GM13977 (cell line): ENCODE measurements at regions not wholly inside any gene's neighbourhood (a gene's known extent, or its start where the extent isn't known, plus 50 kb on each side); places are given as distances from the start of the nearest gene placed in this dataset.

ENCODE experiments used
- DNase-seq: peaks from one replicate; pipeline ENCODE4 v3.0.0; 2012; ENCODE audit warnings: low spot score
- CTCF ChIP-seq: IDR thresholded peaks from 2 replicates; pipeline ENCODE4 v1.5.1; 2012; ENCODE audit warnings: mild to moderate bottlenecking, control low read depth; ENCODE audit not compliant: insufficient read depth; ENCODE audit errors: extremely low read depth, missing control alignments
- in situ Hi-C: fragments of 300-500 bp; cut with MboI; formaldehyde crosslinking; loops from one replicate; pipeline ENCODE4 v1.12.0; 2022; ENCODE audit warnings: low sequenced_read_pairs, low pct_unique_long_range_greater_than_20kb, mixed read lengths, inconsistent platforms; ENCODE audit not compliant: unreplicated experiment

DNA sequence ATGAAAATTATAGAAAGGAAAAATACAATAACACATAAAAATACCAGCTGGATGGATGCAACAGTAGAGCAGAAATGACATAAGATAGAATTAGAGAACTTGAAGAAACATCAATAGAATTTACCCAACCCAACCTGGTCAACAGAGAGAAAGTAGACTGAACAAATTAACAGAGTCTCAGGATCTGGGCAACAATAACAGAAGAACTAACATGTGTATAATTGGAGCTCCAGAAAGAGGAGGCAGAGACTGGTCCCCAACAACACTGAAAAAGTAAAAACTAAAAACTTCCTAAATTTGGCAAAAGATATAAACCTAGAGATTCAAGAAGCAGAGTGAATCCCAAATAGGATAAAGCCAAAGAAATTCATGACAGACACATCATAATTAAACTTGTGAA lies 458.8 kb downstream of the RPS24 start:
- no peak for DNase-seq
- in situ Hi-C loops, result no loop called here

GRCh38 chr10:78494179-78494578 lies 460.5 kb downstream of the RPS24 start:
- in situ Hi-C loops, result no loop called here
- no peak for DNase-seq
- TF ChIP-seq CTCF, result no peak

More for the DNA sequence above, 458.8 kb downstream of the RPS24 start:
- no peak for TF ChIP-seq CTCF

DNA sequence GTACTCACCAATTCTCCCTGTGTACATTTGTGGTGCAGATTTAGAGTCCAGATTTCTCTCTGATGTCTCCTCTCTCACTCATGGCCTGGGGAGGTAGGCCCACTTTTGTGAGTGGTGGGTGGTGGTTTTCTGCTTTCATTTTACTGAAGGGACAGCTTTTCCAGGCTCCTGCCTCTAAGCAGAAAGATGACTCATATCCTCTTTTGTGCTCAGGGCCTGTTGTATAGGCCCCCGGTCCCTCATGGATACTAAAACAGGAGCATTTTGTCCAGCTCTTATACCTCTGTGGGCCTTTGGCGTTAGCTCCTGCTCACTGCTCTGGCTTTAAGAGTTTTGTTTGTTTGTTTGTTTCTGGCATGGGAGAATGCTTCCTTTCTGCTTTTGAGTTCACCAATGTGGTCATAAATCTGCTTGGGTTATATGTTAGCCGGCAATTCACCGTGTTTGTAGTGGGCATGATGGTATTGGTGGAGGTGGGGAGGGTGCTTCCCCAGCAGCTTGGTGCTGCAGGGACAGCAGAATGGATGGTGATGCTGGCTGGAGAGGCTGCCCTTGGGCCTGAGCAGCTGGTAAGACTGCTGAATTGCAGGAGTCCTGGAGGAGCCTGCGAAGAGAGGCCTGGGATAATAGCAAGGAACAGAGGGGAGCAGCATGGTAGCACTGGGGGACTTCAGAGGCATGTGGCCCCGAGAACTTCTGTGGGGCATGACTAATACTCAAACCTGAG lies 468.7 kb downstream of the RPS24 start:
- in situ Hi-C loops, result no loop called here
- DNase-seq, result no peak
- TF ChIP-seq CTCF, result no peak

- in situ Hi-C loops, result no loop called here
- no peak for TF ChIP-seq CTCF
- DNase-seq, result no peak
These were observed 470.5 kb downstream of the RPS24 start for GRCh38 chr10:78504181-78504580.

DNA sequence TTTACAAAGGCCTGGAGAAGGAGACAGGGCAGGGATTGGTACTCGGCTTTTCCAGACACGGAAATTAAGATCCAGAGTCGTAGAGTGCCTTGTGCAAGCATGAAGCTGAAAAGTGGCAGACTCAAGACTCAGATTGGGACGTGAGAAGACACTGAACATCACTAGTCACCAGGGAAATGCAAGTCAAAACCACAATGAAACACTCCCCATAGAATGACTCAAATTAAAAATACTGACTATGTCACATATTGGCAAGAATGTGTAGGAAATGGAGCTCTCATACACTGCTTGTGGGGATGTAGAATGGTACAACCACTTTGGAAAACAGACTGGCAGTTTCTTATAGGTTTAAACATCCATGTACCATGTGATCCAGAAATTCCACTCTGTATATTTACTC lies 472.0 kb downstream of the RPS24 start:
- no peak for TF ChIP-seq CTCF
- in situ Hi-C loops, result no loop called here
- DNase-seq, result no peak

GRCh38 chr10:78506614-78507013 lies 473.0 kb downstream of the RPS24 start:
- TF ChIP-seq CTCF, result no peak
- in situ Hi-C loops, result no loop called here
- DNase-seq, result no peak

GRCh38 chr10:78507510-78508160 lies 474.0 kb downstream of the RPS24 start:
- TF ChIP-seq CTCF, result no peak
- in situ Hi-C loops, result no loop called here
- no peak for DNase-seq
